HG03460 (cell line): ENCODE measurements at regions not wholly inside any gene's neighbourhood (a gene's known extent, or its start where the extent isn't known, plus 50 kb on each side); places are given as distances from the start of the nearest gene placed in this dataset.
"Not testable (repeated sequence)": the region's sequence is repeated elsewhere in the genome, so short reads cannot be mapped to it uniquely, and the experiment has no call there.

Experiments
- ATAC-seq: cut with Tn5 transposase; IDR thresholded peaks from one replicate; pipeline ENCODE4 v1.9.1; 2021; ENCODE audit not compliant: unreplicated experiment

DNA sequence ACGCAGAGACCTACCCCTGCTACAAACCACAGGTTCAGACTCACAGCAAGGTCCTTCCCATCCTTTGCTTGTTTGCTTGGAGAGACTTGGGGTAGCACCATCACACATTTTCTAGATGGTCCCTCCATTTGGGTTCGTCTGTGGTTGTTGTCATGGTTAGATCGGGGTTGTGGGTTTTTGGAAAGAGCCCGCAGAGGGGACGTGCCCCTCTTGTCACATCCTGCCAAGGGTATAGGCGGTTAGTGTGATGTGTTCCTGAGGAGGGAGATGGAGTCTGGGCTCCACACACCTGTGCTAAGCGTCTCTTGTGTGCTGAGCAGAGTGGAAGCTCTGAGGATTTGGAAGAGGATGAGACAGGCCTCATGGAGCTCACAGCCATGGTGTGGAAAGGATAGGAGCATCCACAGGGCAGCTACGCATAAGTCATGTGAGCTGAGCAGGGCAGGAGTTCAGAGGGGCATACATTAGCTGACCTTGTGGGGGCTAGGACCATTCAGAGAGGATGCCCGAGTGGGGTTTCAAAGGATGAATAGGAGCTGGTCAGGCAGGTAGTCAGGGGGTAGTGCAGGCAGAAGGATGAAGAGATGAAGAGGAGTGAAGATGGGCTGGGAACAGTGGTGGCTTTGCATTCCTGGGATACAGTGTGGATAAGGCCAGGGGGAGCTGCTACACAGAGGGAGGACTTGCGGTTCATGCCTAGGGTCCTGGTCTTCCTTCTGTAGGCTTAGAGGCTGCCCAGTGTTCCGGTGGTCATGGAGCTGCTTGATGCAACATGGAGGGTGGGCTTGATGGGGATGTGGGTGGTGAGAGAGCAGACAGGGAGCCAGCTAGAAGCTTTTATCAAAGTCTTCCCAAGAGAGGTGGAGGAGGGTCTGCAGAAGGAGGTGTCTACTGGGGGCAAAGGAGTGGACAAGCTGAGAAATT, 62.9 kb downstream of the ACKR3 start:
- ATAC-seq = no peak

- ATAC-seq = no peak
Observed at GRCh38 chr2:236633219-236633570, 63.6 kb downstream of the ACKR3 start.

GRCh38 chr2:236633775-236634560, 64.3 kb downstream of the ACKR3 start:
- ATAC-seq = no peak

- no peak for ATAC-seq
Observed at GRCh38 chr2:236636261-236636660, 66.6 kb downstream of the ACKR3 start.

DNA sequence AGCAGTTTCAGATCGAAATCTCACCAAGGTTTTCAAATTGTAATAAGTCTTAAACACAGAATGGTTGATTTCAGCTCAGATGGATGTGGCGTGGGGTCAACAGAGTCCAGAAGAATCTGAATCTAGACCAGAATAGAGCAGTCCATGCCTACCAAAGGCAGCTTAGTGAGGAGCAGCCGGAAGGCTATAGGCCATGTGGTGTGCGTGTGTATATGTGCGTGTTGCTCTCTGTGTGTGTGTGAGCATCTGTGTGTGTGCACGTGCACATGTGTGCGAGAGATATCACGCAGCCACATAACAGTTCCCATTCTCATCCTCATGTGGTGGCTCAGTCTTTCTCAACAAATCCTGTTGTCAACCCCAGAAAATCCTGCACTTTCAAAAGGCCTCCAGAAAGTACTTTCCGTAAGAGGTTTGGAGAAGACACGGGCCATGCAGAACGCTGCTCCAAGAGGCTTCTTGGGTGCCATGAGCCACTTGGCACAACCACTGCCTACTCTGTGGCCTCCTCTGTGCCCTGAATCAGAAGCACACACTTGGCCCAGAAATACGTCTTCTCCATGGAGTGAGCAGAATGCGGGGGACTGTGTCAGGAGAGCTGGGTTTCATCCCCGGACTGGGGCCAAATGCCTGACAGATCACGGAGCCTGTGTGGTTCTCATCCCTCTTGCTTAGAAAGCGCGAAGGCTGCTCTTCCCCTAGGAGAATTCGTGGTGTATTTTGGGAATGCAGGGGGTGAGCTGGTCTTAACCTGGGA, 67.3 kb downstream of the ACKR3 start:
- ATAC-seq = no peak

- ATAC-seq = no peak
Observed at GRCh38 chr2:236637686-236638569, 68.3 kb downstream of the ACKR3 start.

GRCh38 chr2:236638707-236639106, 69.1 kb downstream of the ACKR3 start:
- no peak for ATAC-seq

GRCh38 chr2:236639461-236640235, 70.0 kb downstream of the ACKR3 start:
- no peak for ATAC-seq

DNA sequence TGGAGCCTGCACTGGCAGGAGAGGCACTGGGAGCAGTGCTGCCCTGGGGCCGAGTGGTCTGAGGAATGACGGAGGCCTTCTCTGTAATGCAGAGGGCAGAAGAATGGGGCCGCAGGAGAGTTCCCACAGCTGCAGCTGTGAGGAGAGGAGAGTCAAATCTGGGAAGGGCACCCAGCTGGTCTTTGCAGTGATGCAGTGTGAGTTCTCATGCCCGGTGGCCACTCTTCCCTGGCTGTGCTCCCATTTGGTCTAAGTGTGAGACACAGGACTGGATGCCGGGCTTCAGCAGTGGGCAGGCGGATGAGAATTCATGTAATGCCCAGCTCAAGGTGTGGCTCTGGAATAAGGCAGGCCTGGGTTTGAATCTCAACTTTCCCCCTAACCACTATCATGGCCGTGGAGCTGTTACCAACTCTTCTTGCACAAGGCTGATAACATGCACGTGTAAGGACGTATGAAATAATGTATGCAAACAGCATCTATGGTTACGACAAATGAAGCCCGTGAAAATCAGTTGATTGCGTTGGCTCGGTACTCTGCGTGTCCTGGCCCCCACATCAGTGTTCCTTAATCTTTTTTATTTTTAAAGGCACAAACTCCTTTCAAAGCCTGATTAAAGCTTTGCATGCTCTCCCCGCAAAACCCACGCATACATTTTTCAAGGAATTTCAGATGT, 71.6 kb downstream of the ACKR3 start:
- no peak for ATAC-seq

DNA sequence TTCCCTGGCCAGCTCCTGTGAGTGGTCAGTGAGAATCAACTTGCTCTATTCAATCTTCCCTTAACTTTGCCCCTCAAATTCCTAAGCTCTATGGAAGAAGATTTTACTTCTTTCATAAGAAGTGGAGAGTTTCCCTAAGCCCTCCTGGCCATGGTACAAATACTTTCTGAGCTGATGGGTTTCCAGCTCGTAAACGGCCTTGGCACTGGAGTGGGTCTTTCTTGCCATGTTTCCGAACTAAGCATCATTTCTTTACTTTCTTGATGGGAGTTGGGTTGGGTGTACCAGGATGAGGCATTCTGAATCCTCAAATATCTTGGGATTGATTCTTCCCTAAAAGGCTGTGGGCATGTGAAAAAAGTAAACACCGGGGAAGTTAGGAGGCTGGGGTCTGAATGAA, 72.5 kb downstream of the ACKR3 start:
- ATAC-seq = no peak

GRCh38 chr2:236642584-236643291, 73.1 kb downstream of the ACKR3 start:
- ATAC-seq = no peak

GRCh38 chr2:236643480-236643879, 73.9 kb downstream of the ACKR3 start:
- no peak for ATAC-seq

DNA sequence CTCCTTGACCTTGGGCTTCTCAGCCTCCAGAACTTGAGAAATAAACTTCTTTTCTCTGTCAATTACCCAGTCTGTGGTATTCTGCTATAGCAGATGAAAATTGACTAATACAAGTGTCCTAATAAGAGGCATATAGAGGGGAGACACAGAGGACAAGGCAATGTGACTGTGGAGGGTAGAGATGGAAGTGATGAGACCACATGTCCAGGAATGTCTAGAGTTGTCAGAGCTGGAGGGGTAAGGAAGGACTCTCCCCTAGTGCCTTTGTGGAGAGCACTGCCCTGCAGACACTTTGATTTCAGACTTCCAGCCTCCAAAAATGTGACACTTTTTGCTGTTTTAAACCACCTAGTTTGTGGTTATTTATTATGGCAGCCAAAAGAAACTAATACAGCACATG, 74.4 kb downstream of the ACKR3 start:
- ATAC-seq = no peak

- ATAC-seq = no peak
Observed at GRCh38 chr2:236644502-236644911, 74.9 kb downstream of the ACKR3 start.

DNA sequence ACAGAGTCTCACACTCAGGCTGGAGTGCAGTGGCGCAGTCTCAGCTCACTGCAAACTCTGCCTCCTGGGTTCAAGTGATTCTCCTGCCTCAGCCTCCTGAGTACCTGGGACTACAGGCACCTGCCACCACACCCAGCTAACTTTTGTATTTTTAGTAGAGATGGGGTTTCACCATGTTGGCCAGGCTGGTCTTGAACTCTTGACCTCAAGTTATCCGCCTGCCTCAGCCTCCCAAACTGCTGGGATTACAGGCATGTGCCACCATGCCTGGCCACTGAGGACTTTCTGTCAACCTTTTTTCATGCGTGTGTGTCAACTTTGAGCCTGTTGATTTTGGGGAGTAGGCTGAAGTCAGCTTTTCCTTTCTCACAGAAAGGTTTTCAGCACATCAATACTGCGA, 75.5 kb downstream of the ACKR3 start:
- not testable (repeated sequence) for ATAC-seq

DNA sequence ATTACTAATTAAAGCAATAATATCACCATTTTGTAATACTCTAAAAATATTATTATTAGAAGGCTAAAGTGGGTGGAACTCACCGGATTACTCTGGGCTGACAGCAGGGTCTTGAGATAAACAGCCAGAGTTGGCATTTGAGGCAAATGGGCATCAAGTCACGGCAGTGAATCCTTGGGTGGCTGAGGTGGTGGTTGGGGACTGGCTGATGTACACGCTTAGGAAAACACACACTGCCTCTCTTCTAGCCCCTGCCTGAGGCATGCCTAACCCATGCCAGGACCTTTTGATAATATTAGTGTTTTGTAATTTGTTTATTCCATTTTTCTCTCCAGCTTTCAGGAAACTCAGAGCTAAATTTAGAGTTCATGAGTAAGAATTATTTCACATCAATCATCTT, 76.8 kb downstream of the ACKR3 start:
- no peak for ATAC-seq

- no peak for ATAC-seq
Observed at GRCh38 chr2:236646871-236647270, 77.2 kb downstream of the ACKR3 start.

GRCh38 chr2:236647621-236648020, 78.0 kb downstream of the ACKR3 start:
- ATAC-seq = no peak

GRCh38 chr2:236653863-236654262, 84.2 kb downstream of the ACKR3 start:
- no peak for ATAC-seq
